Fibroblast of skin of back (primary cell): ENCODE measurements at regions not wholly inside any gene's neighbourhood (a gene's known extent, or its start where the extent isn't known, plus 50 kb on each side); places are given as distances from the start of the nearest gene placed in this dataset.

Experiments
- DNase-seq: peaks from one replicate; pipeline ENCODE4 v3.0.0-alpha.2; 2013

DNA sequence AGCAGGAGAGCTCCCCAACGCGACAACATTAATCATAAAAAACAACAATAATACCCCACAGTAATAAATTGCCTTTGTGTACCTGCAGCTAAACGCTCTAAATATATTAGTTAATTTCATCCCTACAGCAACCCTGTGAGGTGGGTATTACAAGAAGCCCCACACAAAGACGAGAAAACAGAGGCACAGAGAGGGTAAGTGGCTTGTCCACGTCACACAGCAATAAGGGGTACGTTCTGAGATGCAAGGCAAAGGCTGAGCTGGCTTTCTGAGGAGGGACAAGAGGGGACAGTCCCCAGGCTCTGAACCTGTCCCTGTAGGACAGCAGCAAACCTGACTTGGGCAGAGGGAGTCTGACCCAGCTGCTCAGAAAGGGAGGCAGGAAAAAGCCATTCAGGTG is 78.2 kb downstream of the NCOR2 start:
- no peak for DNase-seq

DNA sequence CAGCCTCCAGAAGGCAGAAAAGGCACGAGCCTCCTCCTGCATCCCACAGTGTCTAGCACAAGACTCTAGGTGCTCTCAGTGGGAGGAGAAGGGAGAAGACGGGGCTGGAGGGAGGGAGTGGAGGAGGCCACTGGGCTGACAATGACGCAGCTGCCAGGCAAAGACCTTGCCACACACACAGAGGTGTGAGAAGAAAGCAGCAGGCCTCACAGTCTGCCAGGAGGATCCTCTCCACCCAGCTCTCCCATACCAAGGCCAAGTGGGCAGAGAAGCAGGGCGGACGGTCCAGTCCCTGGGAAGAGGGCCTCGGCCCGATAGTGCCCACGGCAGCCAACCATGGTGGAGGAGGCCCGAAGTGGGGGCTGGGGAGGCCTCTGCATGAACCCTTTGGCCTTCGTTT is 78.9 kb downstream of the NCOR2 start:
- no peak for DNase-seq

DNA sequence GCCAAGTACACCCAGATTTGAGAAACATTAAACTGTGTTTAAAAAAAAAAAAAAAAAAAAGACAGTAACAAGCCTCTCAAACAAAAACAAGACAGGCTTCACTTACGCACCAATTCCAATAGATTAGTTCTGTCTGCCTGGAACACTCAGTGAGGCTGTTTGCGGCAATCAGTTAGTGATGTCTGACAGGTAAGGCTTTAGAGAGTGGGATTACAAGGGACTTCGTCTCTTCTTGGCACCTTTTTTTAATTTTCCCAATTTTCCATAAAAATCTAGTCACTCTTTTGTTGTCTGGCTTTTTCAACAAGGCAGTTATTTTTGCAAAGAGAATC is 79.6 kb downstream of the NCOR2 start:
- no peak for DNase-seq

DNA sequence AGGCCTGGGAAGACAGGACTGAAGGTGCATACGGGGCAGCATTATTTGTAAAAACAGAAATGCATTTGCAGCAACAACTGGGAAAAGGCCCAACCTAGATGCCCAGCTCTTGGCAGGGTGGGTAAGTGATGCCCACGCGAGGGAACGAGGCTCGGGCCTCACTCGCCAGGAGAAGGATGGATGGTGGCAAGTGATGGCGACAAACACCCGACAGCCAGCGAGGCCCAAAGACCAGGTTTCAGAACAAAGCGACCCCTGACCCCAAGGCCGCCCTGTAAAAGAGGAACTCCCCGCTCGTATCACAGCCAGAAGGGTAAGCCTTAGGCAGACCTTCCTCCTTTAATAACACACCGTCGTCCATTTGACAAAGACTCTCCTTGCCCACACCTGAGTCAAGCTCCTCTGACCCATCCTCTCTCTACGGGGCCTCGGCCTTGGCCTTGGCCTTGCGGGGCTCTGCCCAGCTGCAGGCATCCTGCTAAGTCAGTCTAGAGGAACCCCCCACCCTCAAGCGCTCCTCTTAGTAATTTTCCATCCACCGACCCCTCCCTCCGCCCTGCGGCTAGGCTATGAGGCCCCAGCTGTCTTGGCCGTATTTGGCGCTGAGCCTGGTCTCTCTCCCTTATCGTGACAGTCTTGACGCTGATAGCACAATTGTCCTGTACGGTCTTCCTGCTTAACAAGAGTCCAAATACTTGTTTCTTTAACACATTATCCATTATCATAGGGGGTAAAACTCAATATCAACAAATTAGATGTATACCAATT is 80.2 kb downstream of the NCOR2 start:
- no peak for DNase-seq

DNA sequence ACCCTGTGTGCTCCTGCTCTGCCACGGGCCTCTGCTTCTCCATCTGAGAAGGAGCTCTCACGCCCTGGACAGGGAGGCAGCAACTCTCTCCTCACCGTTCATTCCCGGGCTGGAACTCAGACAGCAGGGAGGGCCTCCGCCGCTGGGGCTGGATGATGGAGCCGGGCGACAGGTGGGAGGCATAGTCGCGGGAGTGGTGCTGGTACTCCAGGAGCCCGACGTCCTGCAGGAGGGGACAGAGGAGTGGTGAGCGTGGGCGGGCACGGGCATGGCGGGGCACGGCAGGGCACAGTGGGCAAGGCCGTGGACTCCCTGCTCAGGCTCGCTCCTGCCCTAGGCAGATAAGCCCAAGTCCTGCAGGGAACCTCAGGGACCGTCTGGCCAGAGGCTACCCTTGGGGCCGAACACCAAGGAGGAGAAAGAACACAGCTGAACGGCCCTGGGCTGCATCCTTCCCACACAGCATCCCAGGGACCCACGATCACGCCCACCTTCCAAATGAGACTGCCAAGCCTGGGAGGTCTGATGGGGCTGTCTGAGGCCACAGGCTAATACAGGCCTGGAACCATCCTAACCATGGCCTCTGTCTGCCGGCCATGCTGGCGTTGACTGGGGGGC is 81.0 kb downstream of the NCOR2 start:
- no peak for DNase-seq

DNA sequence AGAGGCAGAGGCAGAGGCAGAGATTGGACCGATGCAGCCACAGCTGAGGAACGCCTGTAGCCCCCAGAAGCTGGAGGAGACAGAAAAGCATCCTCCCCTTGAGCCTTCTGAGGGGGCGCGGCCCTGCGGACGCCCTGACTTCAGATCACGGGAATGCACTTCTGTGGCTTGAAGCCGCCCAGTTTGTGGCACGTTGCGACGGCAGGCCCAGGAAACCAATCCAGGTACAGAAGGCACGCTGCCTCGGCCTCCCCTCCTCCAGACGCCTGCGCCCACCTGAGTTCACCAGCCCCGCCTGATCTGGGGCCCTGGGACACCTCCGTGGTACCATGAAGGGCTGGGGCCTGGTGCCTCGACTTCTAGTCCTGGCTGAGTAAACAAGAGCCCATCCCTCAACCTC is 82.0 kb downstream of the NCOR2 start:
- no peak for DNase-seq

DNA sequence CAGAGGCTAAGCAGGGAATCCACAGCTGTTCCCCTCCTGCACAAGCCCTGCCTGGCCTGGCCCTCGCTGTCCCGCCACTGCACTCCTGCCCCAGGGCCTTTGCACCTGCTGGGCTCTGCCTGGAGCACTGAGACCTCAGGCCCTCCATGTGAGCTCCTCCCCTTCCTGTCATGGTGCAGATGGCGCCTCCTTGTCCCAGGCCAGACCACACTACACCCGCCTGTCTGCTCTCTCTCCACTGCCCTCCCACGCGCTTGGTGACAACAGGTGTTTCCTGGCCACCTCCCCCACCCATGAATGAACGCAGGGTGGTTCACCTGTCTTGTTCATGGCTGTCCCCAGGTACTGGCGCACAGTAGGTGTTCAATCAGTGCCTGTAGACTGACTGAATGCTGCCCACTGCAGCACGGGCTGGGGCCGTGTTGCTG is 82.9 kb downstream of the NCOR2 start:
- no peak for DNase-seq

DNA sequence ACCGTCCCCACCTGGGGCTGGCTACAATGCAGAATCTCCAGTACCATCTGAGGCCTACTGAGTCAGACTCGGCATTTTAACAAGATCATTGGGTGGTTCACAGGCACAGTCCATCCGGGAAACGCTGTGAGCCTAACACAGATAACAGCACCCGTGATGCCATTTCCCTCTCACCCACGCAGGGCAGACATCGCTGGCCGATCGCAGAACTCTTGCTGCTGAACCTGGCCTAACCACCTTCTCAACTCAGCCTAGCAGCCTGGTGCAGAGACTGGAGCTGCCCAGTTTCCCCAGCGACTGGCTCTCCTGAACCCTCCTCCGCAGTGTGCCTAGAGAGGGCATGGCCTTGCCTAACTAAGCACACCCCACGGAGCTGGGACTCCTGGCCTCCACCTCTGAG is 83.3 kb downstream of the NCOR2 start:
- DNase-seq = no peak

DNA sequence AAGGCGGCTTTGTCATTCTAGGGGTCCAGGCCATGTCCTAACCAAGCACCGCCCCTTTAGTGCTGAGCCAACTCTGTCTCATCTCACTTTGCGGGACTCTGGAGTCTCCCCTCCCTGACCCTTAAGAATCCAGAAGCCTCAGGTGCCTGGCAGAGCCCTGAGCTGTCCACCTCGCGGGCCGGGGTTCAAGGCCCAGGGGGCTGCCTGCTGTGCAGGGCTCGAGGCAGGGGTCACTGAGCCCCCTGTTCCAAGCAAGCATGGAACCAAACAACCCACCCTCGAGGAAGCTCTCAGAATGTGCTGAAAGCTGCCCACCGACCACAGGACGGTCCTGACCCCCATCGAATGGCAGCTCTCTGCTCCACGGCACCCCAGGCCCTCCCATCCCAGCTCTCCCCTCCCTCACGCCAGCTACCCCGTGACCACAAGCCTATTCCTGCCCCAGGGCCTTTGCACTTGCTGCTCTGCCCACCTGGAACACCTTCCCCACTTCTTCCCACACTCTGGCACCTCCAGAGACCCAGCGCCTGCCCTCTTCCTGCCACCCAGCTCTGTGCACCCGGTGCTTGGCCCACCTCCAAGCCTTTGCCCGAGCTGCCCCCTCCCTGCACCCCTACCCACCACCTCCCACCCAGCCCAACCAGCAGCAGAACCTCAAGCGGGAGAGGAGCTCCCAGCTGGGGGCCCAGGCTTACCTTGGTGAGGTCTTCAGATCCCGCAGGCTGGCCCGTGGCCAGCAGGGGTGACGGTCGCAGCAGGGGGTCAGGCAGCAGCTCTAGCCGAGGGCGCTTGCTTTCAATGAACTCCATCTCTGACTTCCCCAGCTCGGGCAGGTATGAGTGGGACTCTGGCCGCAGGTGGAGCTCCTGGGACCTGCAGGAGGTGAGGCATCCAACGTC is 84.3 kb downstream of the NCOR2 start:
- DNase-seq = no peak

DNA sequence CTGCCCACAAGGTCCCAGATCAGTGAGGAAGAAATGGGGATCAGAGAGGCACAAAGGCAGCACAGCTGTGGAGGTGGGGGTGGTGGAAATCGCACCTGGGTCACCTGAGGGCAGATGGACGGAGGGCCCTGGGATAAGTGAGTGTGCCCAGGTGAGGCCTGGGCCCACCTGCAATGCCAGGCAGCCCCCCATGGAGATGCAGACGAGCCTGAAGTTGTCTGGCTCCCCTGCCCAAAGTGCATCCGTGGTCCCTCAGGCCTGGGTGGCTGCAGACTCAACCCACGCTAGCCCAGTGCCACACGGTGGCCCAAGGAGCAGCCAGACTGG is 84.9 kb downstream of the NCOR2 start:
- no peak for DNase-seq

DNA sequence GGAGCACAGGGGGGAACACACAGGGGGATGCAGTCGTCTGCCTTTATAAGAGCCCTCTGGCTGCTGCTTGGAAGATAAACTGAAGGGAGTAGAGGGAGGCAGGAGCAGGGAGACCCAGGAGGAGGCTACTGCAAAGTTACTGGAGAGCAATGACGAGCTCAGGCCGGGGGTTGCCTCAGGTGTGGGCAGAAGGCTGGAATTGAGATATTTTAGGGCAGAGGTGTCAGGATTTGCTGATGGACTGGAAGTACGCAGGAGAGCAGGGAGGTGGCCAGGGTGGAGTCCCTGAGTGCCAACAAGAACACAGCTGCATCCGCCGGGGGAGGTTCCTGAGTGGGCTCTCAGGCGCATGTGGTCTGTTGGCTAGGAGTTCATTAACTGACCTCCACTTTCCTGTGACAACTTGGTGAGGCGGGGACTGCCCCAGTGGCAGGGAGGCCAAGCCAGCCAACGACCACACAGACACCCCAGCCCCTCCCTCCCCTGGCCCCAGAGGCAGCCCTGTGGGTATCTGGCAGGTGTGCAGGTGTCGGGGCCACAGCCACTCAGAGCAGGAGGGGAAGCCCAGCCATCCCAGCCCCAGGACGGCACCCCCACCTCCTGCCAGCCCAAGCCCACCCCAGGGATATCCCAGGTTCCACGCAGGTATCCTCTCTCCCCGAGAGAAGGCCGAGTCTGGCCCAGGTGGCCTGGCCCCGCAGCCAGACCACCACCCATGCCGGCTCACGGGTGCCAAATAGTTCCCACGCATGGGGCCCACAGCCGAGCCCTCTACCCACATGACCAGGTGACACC is 85.4 kb downstream of the NCOR2 start:
- no peak for DNase-seq

DNA sequence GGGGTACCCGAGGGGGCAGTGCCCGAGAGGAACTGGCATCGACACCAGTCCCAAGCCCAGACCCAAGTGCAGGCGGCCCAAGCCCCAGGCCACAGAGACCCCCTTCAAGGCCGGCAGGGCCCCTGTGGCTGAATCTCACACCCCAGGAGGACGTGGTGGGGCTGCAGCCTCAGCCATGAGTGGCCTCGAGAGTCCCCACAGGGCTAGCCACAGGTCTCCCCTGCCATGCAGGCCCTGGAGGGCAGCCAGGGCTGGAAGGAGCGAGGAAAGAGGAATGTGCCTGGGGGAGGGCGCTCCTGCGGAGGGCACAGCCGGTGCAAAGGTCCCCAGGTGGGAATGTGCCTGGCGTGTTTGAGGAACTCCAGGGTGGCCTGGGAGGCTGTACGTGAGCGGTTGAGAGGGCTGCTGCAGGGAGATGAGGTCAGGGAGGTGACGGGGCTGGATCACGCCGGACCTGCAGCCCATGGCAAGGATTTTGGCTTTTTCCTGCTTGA is 86.1 kb downstream of the NCOR2 start:
- DNase-seq = no peak

DNA sequence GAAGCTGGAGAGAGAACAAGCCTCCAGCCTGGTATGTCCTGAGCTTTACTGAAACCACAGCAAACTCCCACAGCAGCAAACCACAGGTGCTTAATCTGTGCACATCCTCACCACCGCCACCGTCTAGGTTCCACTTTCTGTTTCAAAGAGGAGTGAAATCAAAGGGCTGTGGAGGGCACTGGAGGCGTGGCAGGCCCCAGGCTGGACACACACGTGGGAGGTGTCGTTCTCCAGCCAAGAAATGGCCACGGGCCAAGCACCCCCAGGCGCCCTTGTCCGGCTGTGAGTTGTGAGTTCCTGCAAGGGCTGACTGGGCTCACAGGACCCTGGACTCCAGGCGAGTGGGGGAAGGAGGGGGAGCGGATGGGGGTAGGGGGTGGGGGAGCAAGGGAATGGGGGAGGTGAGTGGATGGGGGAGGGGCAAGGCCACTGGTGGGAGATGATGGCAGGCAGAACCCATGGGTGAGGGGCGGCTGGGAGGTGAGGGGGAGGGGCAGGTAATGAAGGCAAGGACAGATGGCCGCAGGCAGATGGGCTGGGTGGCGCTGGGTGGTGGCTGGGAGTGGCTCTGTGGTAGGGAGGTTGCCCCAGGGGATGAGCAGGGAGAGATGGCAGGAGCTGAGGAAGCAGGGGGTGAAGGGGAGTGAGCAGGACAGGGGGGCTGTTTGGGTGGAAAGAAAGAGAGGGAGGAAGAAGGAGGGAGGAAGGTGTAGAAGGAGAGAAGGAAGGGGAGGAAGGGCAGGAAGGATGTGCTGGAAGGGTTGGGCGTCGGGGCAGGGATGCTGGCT is 86.7 kb downstream of the NCOR2 start:
- DNase-seq = no peak

DNA sequence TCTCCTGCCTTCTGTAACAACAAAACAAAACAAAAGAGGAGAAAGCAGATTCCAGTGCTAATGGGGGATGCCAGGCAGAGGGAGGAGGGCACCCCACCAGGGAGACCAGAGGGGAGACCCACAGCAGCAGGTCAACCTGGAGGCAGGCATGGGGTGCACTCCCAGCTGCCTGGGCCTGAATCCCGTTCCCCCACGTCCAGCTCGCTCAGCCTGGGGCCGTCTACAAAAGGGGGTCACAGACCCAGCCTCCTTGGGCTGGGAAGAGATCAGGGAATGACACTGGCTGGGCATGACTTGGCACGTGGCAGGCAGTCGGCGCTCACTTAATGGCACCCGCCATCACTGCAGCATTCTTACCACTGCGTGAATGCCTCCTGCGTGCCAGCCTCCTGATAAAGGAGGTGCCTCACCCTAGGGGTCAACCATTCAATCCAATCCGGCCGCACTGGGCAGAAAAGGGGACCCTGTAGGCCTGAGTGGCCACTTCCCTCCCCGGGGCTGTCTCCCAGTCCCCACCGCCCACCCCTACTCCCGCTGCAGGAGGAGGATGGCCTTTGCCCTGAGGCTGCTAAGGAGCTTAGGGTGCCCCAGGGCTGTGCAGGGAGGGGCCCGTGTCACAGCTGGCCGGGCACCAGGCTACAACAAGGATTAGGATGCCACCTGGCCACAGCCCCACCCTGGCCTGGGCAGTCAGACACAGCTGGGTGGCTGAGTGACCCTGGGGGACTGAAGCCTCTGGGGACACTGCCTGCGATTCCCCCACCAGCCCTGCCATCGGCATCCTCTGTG is 87.5 kb downstream of the NCOR2 start:
- no peak for DNase-seq

DNA sequence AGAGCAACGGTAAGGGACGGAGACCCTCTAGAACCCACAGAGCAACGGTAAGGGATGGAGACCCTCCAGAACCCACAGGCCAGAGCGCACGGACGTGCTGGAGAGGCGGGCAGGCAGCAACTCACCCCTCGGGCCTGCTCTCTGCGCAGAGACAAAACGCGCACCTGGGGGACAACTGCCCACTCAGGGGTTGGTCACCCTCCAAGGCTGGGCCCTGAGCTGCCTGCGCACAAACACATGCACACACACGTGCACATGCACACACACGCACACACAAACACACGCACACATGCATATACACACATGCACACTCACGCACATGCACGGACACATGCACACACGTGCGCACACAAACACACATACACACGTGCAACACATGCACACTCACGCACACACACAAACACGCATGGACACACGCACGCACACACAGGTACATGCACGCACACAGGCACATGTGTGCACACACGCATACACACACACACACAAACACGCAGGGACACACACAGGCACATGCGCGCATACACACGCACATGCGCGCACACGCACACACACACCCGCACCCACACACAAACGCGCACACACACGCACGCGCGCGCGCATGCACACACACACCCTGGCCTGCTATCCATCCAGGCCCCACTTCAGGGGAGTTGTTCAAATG is 88.3 kb downstream of the NCOR2 start:
- DNase-seq = no peak

DNA sequence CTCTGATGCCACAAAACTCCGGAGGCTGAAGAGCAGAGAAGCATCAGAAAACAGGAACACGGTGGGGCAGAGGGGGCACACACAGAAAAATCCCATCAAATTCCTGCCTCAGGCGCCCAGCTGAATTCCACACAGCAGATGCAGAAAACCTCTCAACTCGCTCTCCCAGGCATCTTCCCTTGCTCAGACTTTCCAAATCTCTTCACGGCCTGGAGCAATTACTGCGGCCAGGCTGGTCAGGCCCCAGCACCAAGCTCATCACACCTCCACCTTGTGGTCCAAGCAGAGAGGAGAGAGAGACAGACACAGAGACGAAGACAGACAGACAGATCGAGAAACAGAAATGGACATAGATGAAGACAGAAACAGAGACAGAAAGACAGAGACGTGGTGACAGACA is 89.0 kb downstream of the NCOR2 start:
- DNase-seq = no peak

DNA sequence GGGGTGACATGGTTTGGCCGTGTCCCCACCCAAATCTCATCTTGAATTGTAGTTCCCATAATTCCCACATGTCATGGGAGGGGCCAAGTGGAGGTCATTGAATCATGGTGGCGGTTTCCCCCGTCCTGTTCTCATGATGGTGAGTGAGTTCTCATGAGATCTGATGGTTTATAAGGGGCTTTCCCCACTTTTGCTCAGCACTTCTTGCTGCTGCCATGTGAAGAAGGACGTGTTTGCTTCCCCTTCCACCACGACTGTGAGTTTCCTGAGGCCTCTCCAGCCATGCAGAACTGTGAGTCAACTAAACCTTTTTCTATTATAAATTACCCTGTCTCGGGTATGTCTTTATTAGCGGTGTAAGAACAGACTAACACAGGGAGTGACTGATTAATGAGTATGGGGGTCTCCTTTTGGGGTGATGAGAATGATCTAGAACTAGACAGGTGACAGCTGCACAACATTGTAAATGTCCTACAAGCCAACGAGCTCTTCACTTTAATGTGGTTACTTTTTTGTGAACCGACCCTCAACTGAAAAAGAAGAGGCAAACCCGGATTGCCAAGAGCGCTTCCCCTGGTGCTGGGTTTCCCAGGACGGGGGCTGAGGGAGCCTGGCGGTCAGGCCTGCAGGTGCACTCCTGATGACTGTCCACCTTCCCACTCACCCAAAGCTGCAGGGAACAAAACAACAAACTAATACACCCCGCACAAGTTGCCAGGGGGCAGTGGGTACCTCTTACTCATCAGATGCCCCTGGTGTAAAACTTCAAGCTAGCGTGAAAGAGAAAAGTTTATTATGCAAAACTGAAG is 90.1 kb downstream of the NCOR2 start:
- DNase-seq = no peak

DNA sequence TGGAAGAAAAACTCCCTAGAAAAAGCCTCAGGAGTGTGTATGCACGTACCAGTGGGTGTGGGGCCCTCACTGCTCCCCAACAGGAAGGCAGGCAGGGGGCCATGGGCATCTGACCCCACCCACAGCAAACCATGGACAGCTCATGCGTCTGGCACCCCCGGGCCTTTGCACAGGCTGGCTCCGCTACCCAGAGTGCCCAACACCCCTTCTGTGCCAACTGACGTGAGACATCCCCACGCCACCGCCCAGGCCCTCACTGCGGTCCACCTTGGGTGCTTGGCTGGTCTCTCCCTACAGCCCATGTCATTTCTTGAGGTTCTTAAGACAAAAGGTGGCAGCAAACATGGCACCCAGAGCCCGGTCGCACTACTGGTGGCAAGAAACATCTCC is 91.4 kb downstream of the NCOR2 start:
- DNase-seq = no peak

DNA sequence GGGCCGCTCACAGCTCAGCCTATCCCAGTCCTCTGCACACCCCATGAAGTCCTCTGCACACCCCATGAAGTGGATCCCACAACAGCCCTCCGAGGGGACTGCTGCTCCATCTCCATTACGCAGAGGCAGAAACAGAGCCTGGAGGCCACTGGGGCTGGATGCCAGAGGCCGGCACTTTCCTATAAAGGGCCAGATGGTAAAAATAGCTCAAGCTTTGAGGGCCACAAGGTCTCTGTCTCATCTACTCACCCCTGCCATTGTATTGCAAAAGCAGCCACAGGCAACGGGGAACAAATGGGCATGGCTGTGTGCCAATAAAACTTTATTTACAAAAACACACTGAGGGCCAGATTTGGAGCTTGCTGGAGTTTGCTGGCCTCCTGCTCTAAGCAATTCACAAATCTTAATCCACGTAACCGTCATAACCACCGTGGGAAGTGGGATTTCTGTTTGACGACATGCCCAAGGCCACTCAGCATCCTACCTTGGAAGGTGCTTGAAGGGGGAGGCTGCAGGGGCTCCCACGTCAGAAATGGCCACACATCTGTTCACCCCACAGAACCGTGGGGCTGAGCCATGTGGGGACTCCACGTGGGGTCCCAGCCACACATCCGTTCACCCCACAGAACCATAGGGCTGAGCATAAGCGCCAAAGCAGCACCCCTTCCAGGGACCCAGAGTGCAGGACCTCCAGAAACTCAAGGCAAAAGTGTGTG is 92.0 kb downstream of the NCOR2 start:
- DNase-seq = no peak
